HEK293T (cell line): ENCODE measurements at regions not wholly inside any gene's neighbourhood (a gene's known extent, or its start where the extent isn't known, plus 50 kb on each side); places are given as distances from the start of the nearest gene placed in this dataset.

Experiments used
- SP1 ChIP-seq: fragments of 450-650 bp; IDR thresholded peaks from 2 replicates; pipeline ENCODE4 v1.6.1; 2017
- SUZ12 ChIP-seq: fragments of 450-650 bp; IDR thresholded peaks from 2 replicates; pipeline ENCODE4 v1.6.1; 2016; ENCODE audit warnings: mild to moderate bottlenecking

DNA sequence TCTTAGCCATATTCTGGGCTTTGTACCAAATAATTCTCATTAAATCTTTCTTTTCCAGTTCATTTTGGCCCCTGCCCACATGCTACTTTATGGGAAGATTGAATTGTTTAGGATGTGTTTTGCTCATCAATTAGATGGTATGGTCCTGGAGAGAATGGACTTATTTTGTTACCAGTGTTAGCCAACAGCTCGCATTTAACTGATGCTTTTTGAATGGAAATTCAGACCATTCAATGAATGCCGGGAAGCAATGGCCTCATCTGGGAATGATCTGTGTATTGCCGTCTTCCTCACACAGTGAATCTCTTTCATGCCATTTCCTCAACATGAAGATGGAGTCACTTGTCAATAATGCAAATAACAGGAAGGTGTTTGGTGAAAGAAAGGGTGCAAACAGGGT is 370.6 kb upstream of the PIK3R1 start:
- no peak for TF ChIP-seq SUZ12
- TF ChIP-seq SP1, result no peak
